NCI-H2029 treated with DMSO at 0.1 percent for 48 hours (cell line): ENCODE measurements at regions not wholly inside any gene's neighbourhood (a gene's known extent, or its start where the extent isn't known, plus 50 kb on each side); places are given as distances from the start of the nearest gene placed in this dataset.

Source experiments
- DNase-seq: peaks from one replicate; lab custom pipeline; 2025; lab: John Stamatoyannopoulos, UW

GRCh38 chr3:30331519-30331918 is 274.9 kb upstream of the TGFBR2 start:
- DNase-seq, result no peak

GRCh38 chr3:30332196-30333021 is 274.0 kb upstream of the TGFBR2 start:
- DNase-seq, result no peak

GRCh38 chr3:30333143-30333542 is 273.3 kb upstream of the TGFBR2 start:
- no peak for DNase-seq

GRCh38 chr3:30333903-30334302 is 272.5 kb upstream of the TGFBR2 start:
- no peak for DNase-seq

- no peak for DNase-seq
These were observed 265.9 kb upstream of the TGFBR2 start for GRCh38 chr3:30340500-30340899.

GRCh38 chr3:30341079-30341478 is 265.3 kb upstream of the TGFBR2 start:
- DNase-seq, result no peak

GRCh38 chr3:30341851-30342250 is 264.6 kb upstream of the TGFBR2 start:
- no peak for DNase-seq

- DNase-seq, result no peak
These were observed 263.9 kb upstream of the TGFBR2 start for GRCh38 chr3:30342318-30343060.

GRCh38 chr3:30343067-30343831 is 263.2 kb upstream of the TGFBR2 start:
- no peak for DNase-seq

GRCh38 chr3:30343861-30344260 is 262.5 kb upstream of the TGFBR2 start:
- no peak for DNase-seq

- DNase-seq, result peak; percentile 92
These were observed 262.1 kb upstream of the TGFBR2 start for GRCh38 chr3:30344288-30344687.

GRCh38 chr3:30346933-30347320 is 259.5 kb upstream of the TGFBR2 start:
- DNase-seq, result no peak

- DNase-seq, result no peak
These were observed 258.7 kb upstream of the TGFBR2 start for GRCh38 chr3:30347679-30348216.

- DNase-seq, result no peak
These were observed 256.9 kb upstream of the TGFBR2 start for GRCh38 chr3:30349507-30349906.

GRCh38 chr3:30350011-30350410 is 256.4 kb upstream of the TGFBR2 start:
- DNase-seq, result no peak

GRCh38 chr3:30350901-30351300 is 255.5 kb upstream of the TGFBR2 start:
- DNase-seq, result no peak

GRCh38 chr3:30352410-30353318 is 253.7 kb upstream of the TGFBR2 start:
- DNase-seq, result no peak

- no peak for DNase-seq
These were observed 252.5 kb upstream of the TGFBR2 start for GRCh38 chr3:30353711-30354467.

- no peak for DNase-seq
These were observed 251.9 kb upstream of the TGFBR2 start for GRCh38 chr3:30354513-30354912.

GRCh38 chr3:30354972-30355371 is 251.4 kb upstream of the TGFBR2 start:
- peak; percentile 91 for DNase-seq

GRCh38 chr3:30355622-30356021 is 250.8 kb upstream of the TGFBR2 start:
- DNase-seq, result peak; percentile 56
